Caco-2 (cell line): ENCODE measurements at regions not wholly inside any gene's neighbourhood (a gene's known extent, or its start where the extent isn't known, plus 50 kb on each side); places are given as distances from the start of the nearest gene placed in this dataset.

Experiments used
- BruUV-seq: library from RNA; stranded (reverse); fragments of 400-500 nt; replicated peaks from 2 replicates; lab custom pipeline; 2021; lab: Mats Ljungman, UMichigan
- CTCF ChIA-PET: fragments of 300-600 bp; sonication (Branson Sonifier 250); formaldehyde crosslinking; loops from one replicate; lab custom pipeline; 2022; ENCODE audit warnings: antibody characterized with exemption; lab: Charles Lee
- POLR2A ChIA-PET: fragments of 300-600 bp; sonication (Branson Sonifier 250); formaldehyde crosslinking; loops from one replicate; lab custom pipeline; 2022; ENCODE audit warnings: antibody characterized with exemption; lab: Charles Lee
- DNase-seq, 2 experiments: peaks; one replicate each; pipeline versions ENCODE4 v3.0.0 to v3.0.0-alpha.2; 2020 to 2022
- H3K27me3 ChIP-seq: replicated peaks from 2 replicates; pipeline ENCODE4 v1.6.0; 2011; ENCODE audit warnings: low read length; ENCODE audit not compliant: control insufficient read depth, insufficient read depth
- H3K36me3 ChIP-seq: 2 replicates; pipeline ENCODE4 v1.5.1; 2011; ENCODE audit warnings: low read length; ENCODE audit not compliant: control insufficient read depth, insufficient read depth
- H3K4me1 ChIP-seq: fragments of 250-450 bp; sonication (Bioruptor Pico); 2 replicates; pipeline ENCODE4 v1.5.1; 2020; ENCODE audit warnings: mild to moderate bottlenecking
- H3K4me3 ChIP-seq: 2 replicates; pipeline ENCODE4 v1.5.1; 2011; ENCODE audit warnings: low read depth, mild to moderate bottlenecking, control low read depth, low read length
- H3K9me3 ChIP-seq: fragments of 250-450 bp; sonication (Bioruptor Pico); 2 replicates; pipeline ENCODE4 v1.5.1; 2020; ENCODE audit warnings: mild to moderate bottlenecking, moderate library complexity
- H3K27ac Mint-ChIP-seq: one replicate; pipeline ENCODE4 v1.8.0; 2022; ENCODE audit warnings: mixed read lengths; ENCODE audit not compliant: unreplicated experiment
- H3K27me3 Mint-ChIP-seq: one replicate; pipeline ENCODE4 v1.8.0; 2022; ENCODE audit warnings: mixed read lengths; ENCODE audit not compliant: insufficient read depth, unreplicated experiment
- H3K36me3 Mint-ChIP-seq: one replicate; pipeline ENCODE4 v1.8.0; 2022; ENCODE audit warnings: mild to moderate bottlenecking, mixed read lengths; ENCODE audit not compliant: insufficient read depth, unreplicated experiment
- H3K4me1 Mint-ChIP-seq: one replicate; pipeline ENCODE4 v1.8.0; 2022; ENCODE audit warnings: low read depth, mixed read lengths; ENCODE audit not compliant: unreplicated experiment
- H3K4me3 Mint-ChIP-seq: one replicate; pipeline ENCODE4 v1.8.0; 2022; ENCODE audit warnings: mild to moderate bottlenecking, moderate library complexity, mixed read lengths; ENCODE audit not compliant: unreplicated experiment
- H3K9me3 Mint-ChIP-seq: one replicate; pipeline ENCODE4 v1.8.0; 2022; ENCODE audit warnings: mixed read lengths; ENCODE audit not compliant: unreplicated experiment
- intact Hi-C: fragments of 100-400 bp; cut with micrococcal nuclease; formaldehyde crosslinking; loops from one replicate; pipeline ENCODE4 v1.10.0; 2022; ENCODE audit not compliant: unreplicated experiment
- TF ChIP-seq, protein P1 (sequence below), 2 experiments: fragments of 200-600 bp in 1 of 2; IDR thresholded peaks; 1 replicate in 1 of 2; 2 replicates in 1 of 2; pipeline versions ENCODE4 v1.5.1 to v1.8.0; 2011 to 2022; ENCODE audit warnings: antibody characterized with exemption in 1 of 2, control low read depth in 1 of 2, inconsistent platforms in 1 of 2, low read depth in 1 of 2, low read length in 1 of 2, mild to moderate bottlenecking in 1 of 2, moderate library complexity in 1 of 2; ENCODE audit not compliant: insufficient read depth in 1 of 2, severe bottlenecking in 1 of 2, unreplicated experiment in 1 of 2

DNA sequence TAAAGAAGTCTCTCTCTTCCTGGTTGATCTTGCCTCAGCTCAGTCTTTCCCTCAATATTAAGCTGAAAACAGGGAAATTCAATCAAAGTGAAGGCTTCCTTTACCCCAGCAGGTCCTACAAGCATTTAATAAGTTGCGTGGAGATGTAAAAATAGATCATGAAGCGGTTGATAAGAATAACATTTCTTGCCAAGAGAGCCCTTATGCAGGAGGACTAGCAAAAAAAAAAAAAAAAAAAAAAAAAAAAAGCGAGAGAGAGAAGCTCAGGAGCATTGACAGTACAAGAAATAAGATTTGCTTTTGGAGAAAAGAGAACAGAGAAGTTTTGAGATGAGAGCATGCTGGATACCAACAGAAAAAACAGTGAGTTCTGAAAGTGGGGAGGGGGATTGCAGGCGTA is 112.2 kb upstream of the CLMP start:
- peaks cover 5% of the 10 kb centered on the region for H3K27me3 ChIP-seq
- no peak overlapping the region for H3K27ac Mint-ChIP-seq
- H3K4me3 Mint-ChIP-seq, result no peak overlapping the region
- H3K4me1 Mint-ChIP-seq, result no peaks in the 10 kb centered on the region
- POLR2A ChIA-PET, result no interaction called here
- H3K4me3 ChIP-seq, result no peak overlapping the region
- no peak for DNase-seq
- no peaks in the 10 kb centered on the region for H3K9me3 ChIP-seq
- intact Hi-C loops, result no loop called here
- no peaks in the 10 kb centered on the region for H3K36me3 ChIP-seq
- H3K27me3 Mint-ChIP-seq, result peaks cover 27% of the 10 kb centered on the region
- no peaks in the 10 kb centered on the region for H3K36me3 Mint-ChIP-seq
- TF ChIP-seq, protein P1, sequence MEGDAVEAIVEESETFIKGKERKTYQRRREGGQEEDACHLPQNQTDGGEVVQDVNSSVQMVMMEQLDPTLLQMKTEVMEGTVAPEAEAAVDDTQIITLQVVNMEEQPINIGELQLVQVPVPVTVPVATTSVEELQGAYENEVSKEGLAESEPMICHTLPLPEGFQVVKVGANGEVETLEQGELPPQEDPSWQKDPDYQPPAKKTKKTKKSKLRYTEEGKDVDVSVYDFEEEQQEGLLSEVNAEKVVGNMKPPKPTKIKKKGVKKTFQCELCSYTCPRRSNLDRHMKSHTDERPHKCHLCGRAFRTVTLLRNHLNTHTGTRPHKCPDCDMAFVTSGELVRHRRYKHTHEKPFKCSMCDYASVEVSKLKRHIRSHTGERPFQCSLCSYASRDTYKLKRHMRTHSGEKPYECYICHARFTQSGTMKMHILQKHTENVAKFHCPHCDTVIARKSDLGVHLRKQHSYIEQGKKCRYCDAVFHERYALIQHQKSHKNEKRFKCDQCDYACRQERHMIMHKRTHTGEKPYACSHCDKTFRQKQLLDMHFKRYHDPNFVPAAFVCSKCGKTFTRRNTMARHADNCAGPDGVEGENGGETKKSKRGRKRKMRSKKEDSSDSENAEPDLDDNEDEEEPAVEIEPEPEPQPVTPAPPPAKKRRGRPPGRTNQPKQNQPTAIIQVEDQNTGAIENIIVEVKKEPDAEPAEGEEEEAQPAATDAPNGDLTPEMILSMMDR (IDR thresholded peaks at IDR 0.05; ENCODE audit: insufficient read depth in 1 of 2, low read depth in 1 of 2, low read length in 1 of 2, severe bottlenecking in 1 of 2, unreplicated experiment in 1 of 2), result no peak
- no TSS peak for BruUV-seq
- no peaks in the 10 kb centered on the region for H3K9me3 Mint-ChIP-seq
- no peaks in the 10 kb centered on the region for H3K4me1 ChIP-seq
- CTCF ChIA-PET, result interaction anchor here (1.4 kb wide), 1 partner anchor 171 kb away, joined by 3 read pairs; no protein-coding TSS in a partner anchor

DNA sequence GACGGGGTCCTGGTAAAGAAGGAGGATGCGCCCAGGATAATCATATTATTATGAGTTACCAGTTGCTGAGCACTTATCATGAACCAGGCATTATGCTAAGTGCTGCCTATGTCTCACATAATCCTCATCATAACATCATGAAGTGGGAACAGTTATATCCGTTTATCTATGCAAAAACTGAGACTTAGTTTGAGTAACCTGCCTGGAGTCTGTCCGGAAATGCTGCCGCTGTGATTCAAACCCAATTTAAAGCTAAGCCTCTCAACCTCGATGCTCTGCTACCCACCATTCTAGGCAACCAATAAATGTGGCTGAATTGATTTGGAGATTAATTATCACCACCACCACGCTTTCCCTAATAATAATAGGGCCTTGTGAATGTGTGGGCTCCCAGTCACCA is 111.5 kb upstream of the CLMP start:
- no TSS peak for BruUV-seq
- H3K4me1 ChIP-seq, result no peaks in the 10 kb centered on the region
- no peak overlapping the region for H3K27ac Mint-ChIP-seq
- POLR2A ChIA-PET, result no interaction called here
- H3K4me3 ChIP-seq, result no peak overlapping the region
- H3K27me3 Mint-ChIP-seq, result peaks cover 27% of the 10 kb centered on the region
- H3K4me3 Mint-ChIP-seq, result no peak overlapping the region
- no peaks in the 10 kb centered on the region for H3K9me3 ChIP-seq
- TF ChIP-seq, protein P1 (IDR thresholded peaks at IDR 0.05; ENCODE audit: insufficient read depth in 1 of 2, low read depth in 1 of 2, low read length in 1 of 2, severe bottlenecking in 1 of 2, unreplicated experiment in 1 of 2), result no peak
- peaks cover 6% of the 10 kb centered on the region for H3K27me3 ChIP-seq
- no peaks in the 10 kb centered on the region for H3K36me3 Mint-ChIP-seq
- intact Hi-C loops, result no loop called here
- H3K4me1 Mint-ChIP-seq, result no peaks in the 10 kb centered on the region
- no peak for DNase-seq
- H3K9me3 Mint-ChIP-seq, result no peaks in the 10 kb centered on the region
- CTCF ChIA-PET, result no interaction called here
- no peaks in the 10 kb centered on the region for H3K36me3 ChIP-seq

DNA sequence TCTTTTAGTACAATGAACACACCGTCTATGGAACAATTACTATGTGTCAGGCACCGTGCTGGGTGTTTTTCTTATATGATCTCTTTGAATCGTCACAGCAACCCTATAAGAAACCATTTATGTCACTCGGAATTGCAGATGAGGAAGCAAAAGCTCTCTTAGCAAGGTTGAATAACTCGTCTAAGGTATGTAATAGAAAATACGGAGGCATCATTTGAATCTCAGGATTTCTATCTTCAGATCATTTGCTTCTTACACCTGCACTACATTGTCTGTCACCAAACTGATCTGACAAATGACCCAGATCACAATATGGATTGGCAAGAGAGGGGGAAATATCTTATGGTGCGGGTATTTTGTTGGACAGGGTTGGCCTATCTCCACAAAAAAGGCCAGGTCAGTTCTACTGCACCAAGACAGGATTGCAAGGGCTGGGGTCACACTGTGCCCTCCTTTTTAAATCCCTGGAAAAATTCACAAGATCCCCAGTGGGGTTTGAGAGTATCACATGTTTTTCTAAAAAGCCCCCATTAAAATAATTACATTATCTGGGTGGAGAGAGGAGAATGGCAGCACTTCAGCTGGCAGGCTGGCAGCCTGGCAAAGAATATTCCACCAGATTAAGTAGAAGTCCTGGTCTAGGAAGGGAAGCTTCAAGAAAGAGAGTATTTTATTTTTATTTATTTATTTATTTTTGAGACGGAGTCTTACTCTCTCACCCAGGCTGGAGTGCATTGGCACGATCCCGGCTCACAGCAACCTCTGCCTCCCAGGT is 110.7 kb upstream of the CLMP start:
- BruUV-seq, result no TSS peak
- Mint-ChIP-seq H3K36me3 (no peaks in the 10 kb centered on the region), H3K27me3 (peaks cover 27% of the 10 kb centered on the region), H3K27ac (no peak overlapping the region), H3K9me3 (no peaks in the 10 kb centered on the region), H3K4me3 (no peak overlapping the region), H3K4me1 (no peaks in the 10 kb centered on the region)
- POLR2A ChIA-PET, result no interaction called here
- Histone ChIP-seq H3K36me3 (no peaks in the 10 kb centered on the region), H3K4me1 (no peaks in the 10 kb centered on the region), H3K9me3 (no peaks in the 10 kb centered on the region), H3K4me3 (no peak overlapping the region), H3K27me3 (peaks cover 6% of the 10 kb centered on the region)
- TF ChIP-seq, protein P1 (IDR thresholded peaks at IDR 0.05; ENCODE audit: insufficient read depth in 1 of 2, low read depth in 1 of 2, low read length in 1 of 2, severe bottlenecking in 1 of 2, unreplicated experiment in 1 of 2), result no peak
- intact Hi-C loops, result no loop called here
- CTCF ChIA-PET, result no interaction called here
- no peak for DNase-seq
